Neural cell (in vitro differentiated cells): ENCODE measurements at regions not wholly inside any gene's neighbourhood (a gene's known extent, or its start where the extent isn't known, plus 50 kb on each side); places are given as distances from the start of the nearest gene placed in this dataset.

Experiments used
- CTCF ChIP-seq: fragments of 450-650 bp; IDR thresholded peaks from 2 replicates; pipeline ENCODE4 v1.5.1; 2014; ENCODE audit warnings: antibody characterized with exemption, mild to moderate bottlenecking, moderate library complexity; ENCODE audit not compliant: poor library complexity, severe bottlenecking
- EP300 ChIP-seq: fragments of 450-650 bp; conservative IDR thresholded peaks from 2 replicates; pipeline ENCODE4 v1.6.1; 2014; ENCODE audit warnings: antibody characterized with exemption, mild to moderate bottlenecking, moderate library complexity; ENCODE audit not compliant: poor library complexity, severe bottlenecking
- EZH2 ChIP-seq: fragments of 200-600, 300-800 bp; shearing (Covaris generic), sonication (generic); IDR thresholded peaks from 2 replicates; pipeline ENCODE4 v1.6.1; 2014; ENCODE audit warnings: antibody characterized with exemption, low read length, borderline replicate concordance, mild to moderate bottlenecking; ENCODE audit not compliant: insufficient read depth, poor library complexity, severe bottlenecking
- POLR2AphosphoS5 ChIP-seq: IDR thresholded peaks from 2 replicates; pipeline ENCODE4 v1.6.1; 2012
- RAD21 ChIP-seq: fragments of 450-650 bp; conservative IDR thresholded peaks from 2 replicates; pipeline ENCODE4 v1.6.1; 2014; ENCODE audit warnings: antibody characterized with exemption, mild to moderate bottlenecking, moderate library complexity
- REST ChIP-seq: IDR thresholded peaks from 2 replicates; pipeline ENCODE4 v1.6.1; 2012; ENCODE audit warnings: borderline replicate concordance

DNA sequence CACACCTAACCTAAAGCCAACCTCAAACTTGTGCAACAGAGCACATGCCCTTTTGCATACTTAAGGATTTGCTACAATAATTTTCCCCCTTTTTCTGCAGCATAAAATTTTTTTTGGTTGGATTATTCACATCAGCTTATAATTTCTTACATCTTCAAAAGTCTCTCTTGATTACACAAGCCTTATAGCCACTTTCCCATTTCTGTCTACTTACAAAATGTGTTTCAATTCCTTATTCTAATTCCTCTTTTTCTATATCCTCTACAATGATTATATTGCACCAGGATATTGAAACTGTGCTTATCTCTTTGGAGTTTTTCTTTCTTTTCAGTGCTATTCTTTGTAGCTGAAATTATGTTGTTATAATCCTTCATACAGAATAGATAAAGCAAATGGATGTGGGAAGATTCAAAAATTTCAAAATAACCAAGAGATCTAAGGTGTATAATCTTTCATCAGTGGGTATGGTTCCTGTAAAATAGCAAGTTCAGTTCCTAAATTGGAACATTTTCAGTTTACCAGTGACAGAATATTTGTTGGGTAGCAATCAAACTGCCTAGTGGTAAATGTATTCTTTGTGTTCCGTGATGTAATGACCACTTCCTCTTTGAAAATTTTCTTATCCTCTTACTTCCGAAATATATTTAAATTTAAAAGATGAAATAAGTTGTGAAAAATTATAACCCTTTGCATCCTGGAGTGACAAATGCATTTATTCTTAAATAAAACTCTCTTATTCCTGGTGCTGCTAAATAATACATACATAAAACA, 386.8 kb upstream of the CHD1 start:
- no peak for TF ChIP-seq RAD21
- no peak for TF ChIP-seq CTCF
- no peak for TF ChIP-seq POLR2AphosphoS5
- no peak for TF ChIP-seq REST
- no peak for TF ChIP-seq EZH2
- no peak for TF ChIP-seq EP300
